NOMO-1 treated with DMSO at 0.1 percent for 48 hours (cell line): ENCODE measurements at regions not wholly inside any gene's neighbourhood (a gene's known extent, or its start where the extent isn't known, plus 50 kb on each side); places are given as distances from the start of the nearest gene placed in this dataset.

ENCODE experiments used
- DNase-seq: peaks from one replicate; lab custom pipeline; 2025; ENCODE audit not compliant: unreplicated experiment; lab: John Stamatoyannopoulos, UW

GRCh38 chr7:42395607-42396006 is 158.6 kb upstream of the GLI3 start:
- DNase-seq = no peak

GRCh38 chr7:42392826-42393225 is 155.8 kb upstream of the GLI3 start:
- no peak for DNase-seq

GRCh38 chr7:42389697-42390096 is 152.7 kb upstream of the GLI3 start:
- no peak for DNase-seq

- DNase-seq = no peak
These were observed 148.9 kb upstream of the GLI3 start for GRCh38 chr7:42385912-42386311.

- no peak for DNase-seq
These were observed 144.2 kb upstream of the GLI3 start for GRCh38 chr7:42381161-42381560.

- DNase-seq = peak; percentile 1
These were observed 143.4 kb upstream of the GLI3 start for GRCh38 chr7:42380401-42380800.

GRCh38 chr7:42378149-42378548 is 141.1 kb upstream of the GLI3 start:
- DNase-seq = no peak

GRCh38 chr7:42373285-42373684 is 136.3 kb upstream of the GLI3 start:
- DNase-seq = no peak

GRCh38 chr7:42372479-42372878 is 135.5 kb upstream of the GLI3 start:
- DNase-seq = no peak

- DNase-seq = peak; percentile 4
These were observed 122.9 kb upstream of the GLI3 start for GRCh38 chr7:42359946-42360345.

- DNase-seq = no peak
These were observed 114.4 kb upstream of the GLI3 start for GRCh38 chr7:42351316-42351935.

GRCh38 chr7:42350801-42351200 is 113.8 kb upstream of the GLI3 start:
- DNase-seq = no peak

- DNase-seq = no peak
These were observed 111.6 kb upstream of the GLI3 start for GRCh38 chr7:42348631-42349030.

- no peak for DNase-seq
These were observed 111.1 kb upstream of the GLI3 start for GRCh38 chr7:42348071-42348470.

- no peak for DNase-seq
These were observed 110.6 kb upstream of the GLI3 start for GRCh38 chr7:42347616-42348015.

- no peak for DNase-seq
These were observed 108.7 kb upstream of the GLI3 start for GRCh38 chr7:42345478-42346299.

GRCh38 chr7:42344198-42344755 is 107.3 kb upstream of the GLI3 start:
- no peak for DNase-seq

- no peak for DNase-seq
These were observed 105.4 kb upstream of the GLI3 start for GRCh38 chr7:42342381-42342780.

GRCh38 chr7:42340436-42340835 is 103.4 kb upstream of the GLI3 start:
- DNase-seq = no peak

- no peak for DNase-seq
These were observed 102.0 kb upstream of the GLI3 start for GRCh38 chr7:42338916-42339540.

GRCh38 chr7:42338231-42338915 is 101.4 kb upstream of the GLI3 start:
- no peak for DNase-seq
